Right ventricle myocardium inferior (tissue), 1 donor: ENCODE measurements at regions not wholly inside any gene's neighbourhood (a gene's known extent, or its start where the extent isn't known, plus 50 kb on each side); places are given as distances from the start of the nearest gene placed in this dataset.
"Not testable (repeated sequence)": the region's sequence is repeated elsewhere in the genome, so short reads cannot be mapped to it uniquely, and the experiment has no call there.

Experiments used
- ATAC-seq: fragments of 200-7000 bp; cut with Tn5 transposase; one replicate; pipeline ENCODE4 v1.9.1; 2020; ENCODE audit warnings: mild to moderate bottlenecking, moderate library complexity
- DNase-seq: peaks from one replicate; pipeline ENCODE4 v3.0.0; 2021; ENCODE audit errors: missing footprints
- intact Hi-C: fragments of 100-400 bp; cut with DNase I; formaldehyde crosslinking; loops from one replicate; pipeline ENCODE4 v1.11.0; 2022
- donor health status: DM: no; HTN: yes; CAD: no; lungs with severe emphysema.

- DNase-seq, ATAC-seq, intact Hi-C loops: not testable (repeated sequence)
Measured at GRCh38 chr9:42409581-42409980, 226.1 kb downstream of the SPATA31A6 start.

- intact Hi-C loops, ATAC-seq, DNase-seq: not testable (repeated sequence)
Measured at GRCh38 chr9:42412354-42412753, 228.9 kb downstream of the SPATA31A6 start.

GRCh38 chr9:42414865-42415264 lies 231.4 kb downstream of the SPATA31A6 start:
- ATAC-seq, intact Hi-C loops: not testable (repeated sequence)

GRCh38 chr9:42419652-42420051 lies 236.2 kb downstream of the SPATA31A6 start:
- DNase-seq, ATAC-seq, intact Hi-C loops: not testable (repeated sequence)

More at GRCh38 chr9:42414865-42415264, 231.4 kb downstream of the SPATA31A6 start:
- DNase-seq = not testable (repeated sequence)

- DNase-seq, ATAC-seq, intact Hi-C loops: not testable (repeated sequence)
Measured at GRCh38 chr9:42420324-42420723, 236.9 kb downstream of the SPATA31A6 start.

GRCh38 chr9:42421630-42422029 lies 238.2 kb downstream of the SPATA31A6 start:
- ATAC-seq, DNase-seq, intact Hi-C loops: not testable (repeated sequence)

- DNase-seq, intact Hi-C loops: not testable (repeated sequence)
Measured at GRCh38 chr9:42430674-42431615, 247.5 kb downstream of the SPATA31A6 start.

GRCh38 chr9:42431616-42432010 lies 248.2 kb downstream of the SPATA31A6 start:
- intact Hi-C loops, ATAC-seq, DNase-seq: not testable (repeated sequence)

More at GRCh38 chr9:42430674-42431615, 247.5 kb downstream of the SPATA31A6 start:
- ATAC-seq = not testable (repeated sequence)

- DNase-seq, ATAC-seq, intact Hi-C loops: not testable (repeated sequence)
Measured at GRCh38 chr9:42434844-42435714, 251.6 kb downstream of the SPATA31A6 start.

GRCh38 chr9:42435715-42436342 lies 252.4 kb downstream of the SPATA31A6 start:
- intact Hi-C loops, ATAC-seq: not testable (repeated sequence)

GRCh38 chr9:42437057-42437759 lies 253.7 kb downstream of the SPATA31A6 start:
- intact Hi-C loops, ATAC-seq, DNase-seq: not testable (repeated sequence)

More at GRCh38 chr9:42435715-42436342, 252.4 kb downstream of the SPATA31A6 start:
- not testable (repeated sequence) for DNase-seq

GRCh38 chr9:42442680-42443079 lies 259.2 kb downstream of the SPATA31A6 start:
- DNase-seq, ATAC-seq, intact Hi-C loops: not testable (repeated sequence)

GRCh38 chr9:42443414-42443813 lies 260.0 kb downstream of the SPATA31A6 start:
- intact Hi-C loops, ATAC-seq, DNase-seq: not testable (repeated sequence)

- ATAC-seq, intact Hi-C loops, DNase-seq: not testable (repeated sequence)
Measured at GRCh38 chr9:42461436-42461835, 278.0 kb downstream of the SPATA31A6 start.

- ATAC-seq, DNase-seq, intact Hi-C loops: not testable (repeated sequence)
Measured at GRCh38 chr9:42461863-42462262, 278.4 kb downstream of the SPATA31A6 start.

GRCh38 chr9:42463981-42464380 lies 280.5 kb downstream of the SPATA31A6 start:
- ATAC-seq, intact Hi-C loops, DNase-seq: not testable (repeated sequence)

- DNase-seq, ATAC-seq, intact Hi-C loops: not testable (repeated sequence)
Measured at GRCh38 chr9:42470577-42470976, 287.1 kb downstream of the SPATA31A6 start.
